ENCODE measurements at regions not wholly inside any gene's neighbourhood (a gene's known extent, or its start where the extent isn't known, plus 50 kb on each side); places are given as distances from the start of the nearest gene placed in this dataset.

GRCh38 chr17:68175416-68175815 is 72.4 kb upstream of the AMZ2 start:
- Histone ChIP-seq H3K4me3 (ENCODE audit: low read length) (no peak overlapping the region), H3K4me2 (ENCODE audit: low read length) (no peak overlapping the region), H3K27me3 (ENCODE audit: control insufficient read depth, insufficient read depth, low read length) (no peaks in the 10 kb centered on the region), H3K9me3 (replicated peaks; ENCODE audit: low read length) (no peaks in the 10 kb centered on the region), H3K36me3 (ENCODE audit: insufficient read depth, low read length) (no peaks in the 10 kb centered on the region), H3K4me1 (ENCODE audit: control insufficient read depth, insufficient read depth, low read length) (peaks cover 2% of the 10 kb centered on the region), H3K9ac (ENCODE audit: low read depth, low read length) (no peak overlapping the region)

- H3K4me1 ChIP-seq (ENCODE audit: control insufficient read depth, insufficient read depth, low read length): peaks cover 2% of the 10 kb centered on the region
- H3K4me2 ChIP-seq (ENCODE audit: low read length): no peak overlapping the region
- no peaks in the 10 kb centered on the region for H3K9me3 ChIP-seq (replicated peaks; ENCODE audit: low read length)
- H3K9ac ChIP-seq (ENCODE audit: low read depth, low read length): no peak overlapping the region
- peaks cover 4% of the 10 kb centered on the region for H3K27me3 ChIP-seq (ENCODE audit: control insufficient read depth, insufficient read depth, low read length)
- no peak overlapping the region for H3K4me3 ChIP-seq (ENCODE audit: low read length)
- H3K36me3 ChIP-seq (ENCODE audit: insufficient read depth, low read length): no peaks in the 10 kb centered on the region
Observed at GRCh38 chr17:68175905-68176304, 71.9 kb upstream of the AMZ2 start.

- Histone ChIP-seq H3K9me3 (replicated peaks; ENCODE audit: low read length) (no peaks in the 10 kb centered on the region), H3K4me2 (ENCODE audit: low read length) (no peak overlapping the region), H3K4me3 (ENCODE audit: low read length) (no peak overlapping the region), H3K4me1 (ENCODE audit: control insufficient read depth, insufficient read depth, low read length) (peaks cover 2% of the 10 kb centered on the region), H3K36me3 (ENCODE audit: insufficient read depth, low read length) (no peaks in the 10 kb centered on the region), H3K9ac (ENCODE audit: low read depth, low read length) (no peak overlapping the region), H3K27me3 (ENCODE audit: control insufficient read depth, insufficient read depth, low read length) (peaks cover 4% of the 10 kb centered on the region)
Observed at GRCh38 chr17:68176718-68177117, 71.1 kb upstream of the AMZ2 start.

- H3K4me3 ChIP-seq (ENCODE audit: low read length): no peak overlapping the region
- H3K27me3 ChIP-seq (ENCODE audit: control insufficient read depth, insufficient read depth, low read length): peaks cover 4% of the 10 kb centered on the region
- no peaks in the 10 kb centered on the region for H3K9me3 ChIP-seq (replicated peaks; ENCODE audit: low read length)
Observed at GRCh38 chr17:68178831-68179230, 69.0 kb upstream of the AMZ2 start.

GRCh38 chr17:68179236-68179925 is 68.5 kb upstream of the AMZ2 start:
- Histone ChIP-seq H3K36me3 (ENCODE audit: insufficient read depth, low read length) (no peaks in the 10 kb centered on the region), H3K4me3 (ENCODE audit: low read length) (no peak overlapping the region), H3K4me1 (ENCODE audit: control insufficient read depth, insufficient read depth, low read length) (no peaks in the 10 kb centered on the region), H3K4me2 (ENCODE audit: low read length) (no peak overlapping the region), H3K9ac (ENCODE audit: low read depth, low read length) (no peak overlapping the region), H3K9me3 (replicated peaks; ENCODE audit: low read length) (no peaks in the 10 kb centered on the region), H3K27me3 (ENCODE audit: control insufficient read depth, insufficient read depth, low read length) (peaks cover 4% of the 10 kb centered on the region)

More at GRCh38 chr17:68178831-68179230, 69.0 kb upstream of the AMZ2 start:
- no peak overlapping the region for H3K9ac ChIP-seq (ENCODE audit: low read depth, low read length)
- H3K4me2 ChIP-seq (ENCODE audit: low read length): no peak overlapping the region
- H3K4me1 ChIP-seq (ENCODE audit: control insufficient read depth, insufficient read depth, low read length): no peaks in the 10 kb centered on the region
- H3K36me3 ChIP-seq (ENCODE audit: insufficient read depth, low read length): no peaks in the 10 kb centered on the region

GRCh38 chr17:68179926-68180285 is 67.9 kb upstream of the AMZ2 start:
- Histone ChIP-seq H3K4me2 (ENCODE audit: low read length) (no peak overlapping the region), H3K4me1 (ENCODE audit: control insufficient read depth, insufficient read depth, low read length) (no peaks in the 10 kb centered on the region), H3K27me3 (ENCODE audit: control insufficient read depth, insufficient read depth, low read length) (peaks cover 4% of the 10 kb centered on the region), H3K36me3 (ENCODE audit: insufficient read depth, low read length) (no peaks in the 10 kb centered on the region), H3K4me3 (ENCODE audit: low read length) (no peak overlapping the region), H3K9ac (ENCODE audit: low read depth, low read length) (no peak overlapping the region), H3K9me3 (replicated peaks; ENCODE audit: low read length) (no peaks in the 10 kb centered on the region)

- H3K4me3 ChIP-seq (ENCODE audit: low read length): no peak overlapping the region
Observed at GRCh38 chr17:68182011-68182306, 65.9 kb upstream of the AMZ2 start.

GRCh38 chr17:68182940-68183551 is 64.8 kb upstream of the AMZ2 start:
- Histone ChIP-seq H3K9ac (ENCODE audit: low read depth, low read length) (no peak overlapping the region), H3K9me3 (replicated peaks; ENCODE audit: low read length) (no peaks in the 10 kb centered on the region), H3K27me3 (ENCODE audit: control insufficient read depth, insufficient read depth, low read length) (peaks cover 24% of the 10 kb centered on the region), H3K4me1 (ENCODE audit: control insufficient read depth, insufficient read depth, low read length) (no peaks in the 10 kb centered on the region), H3K4me2 (ENCODE audit: low read length) (no peak overlapping the region), H3K36me3 (ENCODE audit: insufficient read depth, low read length) (no peaks in the 10 kb centered on the region), H3K4me3 (ENCODE audit: low read length) (no peak overlapping the region)

More at GRCh38 chr17:68182011-68182306, 65.9 kb upstream of the AMZ2 start:
- Histone ChIP-seq H3K36me3 (ENCODE audit: insufficient read depth, low read length) (no peaks in the 10 kb centered on the region), H3K4me2 (ENCODE audit: low read length) (no peak overlapping the region), H3K9me3 (replicated peaks; ENCODE audit: low read length) (no peaks in the 10 kb centered on the region), H3K9ac (ENCODE audit: low read depth, low read length) (no peak overlapping the region), H3K4me1 (ENCODE audit: control insufficient read depth, insufficient read depth, low read length) (no peaks in the 10 kb centered on the region), H3K27me3 (ENCODE audit: control insufficient read depth, insufficient read depth, low read length) (peaks cover 13% of the 10 kb centered on the region)

GRCh38 chr17:68184141-68184571 is 63.7 kb upstream of the AMZ2 start:
- Histone ChIP-seq H3K9me3 (replicated peaks; ENCODE audit: low read length) (no peaks in the 10 kb centered on the region), H3K27me3 (ENCODE audit: control insufficient read depth, insufficient read depth, low read length) (peaks cover 26% of the 10 kb centered on the region), H3K36me3 (ENCODE audit: insufficient read depth, low read length) (no peaks in the 10 kb centered on the region), H3K4me1 (ENCODE audit: control insufficient read depth, insufficient read depth, low read length) (no peaks in the 10 kb centered on the region), H3K4me3 (ENCODE audit: low read length) (no peak overlapping the region), H3K4me2 (ENCODE audit: low read length) (no peak overlapping the region), H3K9ac (ENCODE audit: low read depth, low read length) (no peak overlapping the region)

- H3K4me1 ChIP-seq (ENCODE audit: control insufficient read depth, insufficient read depth, low read length): no peaks in the 10 kb centered on the region
- no peaks in the 10 kb centered on the region for H3K36me3 ChIP-seq (ENCODE audit: insufficient read depth, low read length)
- no peaks in the 10 kb centered on the region for H3K9me3 ChIP-seq (replicated peaks; ENCODE audit: low read length)
- no peak overlapping the region for H3K4me2 ChIP-seq (ENCODE audit: low read length)
- peaks cover 31% of the 10 kb centered on the region for H3K27me3 ChIP-seq (ENCODE audit: control insufficient read depth, insufficient read depth, low read length)
- no peak overlapping the region for H3K9ac ChIP-seq (ENCODE audit: low read depth, low read length)
- H3K4me3 ChIP-seq (ENCODE audit: low read length): no peak overlapping the region
Observed at GRCh38 chr17:68184816-68185436, 62.9 kb upstream of the AMZ2 start.

GRCh38 chr17:68185820-68186219 is 62.0 kb upstream of the AMZ2 start:
- Histone ChIP-seq H3K4me1 (ENCODE audit: control insufficient read depth, insufficient read depth, low read length) (no peaks in the 10 kb centered on the region), H3K27me3 (ENCODE audit: control insufficient read depth, insufficient read depth, low read length) (peaks cover 34% of the 10 kb centered on the region), H3K36me3 (ENCODE audit: insufficient read depth, low read length) (no peaks in the 10 kb centered on the region), H3K4me2 (ENCODE audit: low read length) (no peak overlapping the region), H3K9ac (ENCODE audit: low read depth, low read length) (no peak overlapping the region), H3K4me3 (ENCODE audit: low read length) (no peak overlapping the region), H3K9me3 (replicated peaks; ENCODE audit: low read length) (no peaks in the 10 kb centered on the region)

GRCh38 chr17:68190495-68190894 is 57.3 kb upstream of the AMZ2 start:
- Histone ChIP-seq H3K4me2 (ENCODE audit: low read length) (no peak overlapping the region), H3K36me3 (ENCODE audit: insufficient read depth, low read length) (no peaks in the 10 kb centered on the region), H3K9ac (ENCODE audit: low read depth, low read length) (no peak overlapping the region), H3K9me3 (replicated peaks; ENCODE audit: low read length) (no peaks in the 10 kb centered on the region), H3K4me3 (ENCODE audit: low read length) (no peak overlapping the region), H3K4me1 (ENCODE audit: control insufficient read depth, insufficient read depth, low read length) (no peaks in the 10 kb centered on the region), H3K27me3 (ENCODE audit: control insufficient read depth, insufficient read depth, low read length) (peaks cover 65% of the 10 kb centered on the region)

Data from skeletal muscle satellite cell (primary cell).